ENCODE measurements at regions not wholly inside any gene's neighbourhood (a gene's known extent, or its start where the extent isn't known, plus 50 kb on each side); places are given as distances from the start of the nearest gene placed in this dataset.
"Not testable (repeated sequence)": the region's sequence is repeated elsewhere in the genome, so short reads cannot be mapped to it uniquely, and the experiment has no call there.

DNA sequence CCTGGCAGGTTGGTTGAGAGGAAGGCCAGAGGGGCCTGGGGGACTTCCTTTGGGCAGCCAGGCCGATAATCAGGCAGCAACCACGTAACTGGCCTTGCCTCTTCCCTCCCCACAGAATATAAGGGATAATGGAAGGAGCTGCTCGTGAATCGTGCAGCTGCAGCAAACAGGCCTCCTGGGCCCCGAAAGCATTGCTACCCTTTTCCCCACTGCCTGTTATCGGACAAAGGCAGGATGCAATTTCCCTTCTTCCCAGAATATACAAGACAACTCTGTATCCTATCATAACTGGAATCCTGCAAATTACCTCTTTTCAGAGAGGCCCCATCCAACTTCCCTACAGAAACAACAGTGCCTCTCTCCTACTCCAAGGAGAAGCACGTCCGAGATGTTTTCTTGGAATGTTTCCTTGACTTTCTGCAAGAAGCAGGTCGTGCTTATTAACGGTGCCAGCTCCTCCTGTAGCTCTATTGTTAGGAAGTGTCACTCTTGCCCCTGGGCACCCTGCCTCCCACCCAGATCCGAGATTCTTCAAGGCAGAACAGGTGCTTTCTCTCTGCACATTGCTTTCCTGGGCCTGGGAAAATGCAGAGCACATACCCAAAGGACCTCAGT is 106.0 kb upstream of the TIAM1 start:
- DNase-seq: no peak

DNA sequence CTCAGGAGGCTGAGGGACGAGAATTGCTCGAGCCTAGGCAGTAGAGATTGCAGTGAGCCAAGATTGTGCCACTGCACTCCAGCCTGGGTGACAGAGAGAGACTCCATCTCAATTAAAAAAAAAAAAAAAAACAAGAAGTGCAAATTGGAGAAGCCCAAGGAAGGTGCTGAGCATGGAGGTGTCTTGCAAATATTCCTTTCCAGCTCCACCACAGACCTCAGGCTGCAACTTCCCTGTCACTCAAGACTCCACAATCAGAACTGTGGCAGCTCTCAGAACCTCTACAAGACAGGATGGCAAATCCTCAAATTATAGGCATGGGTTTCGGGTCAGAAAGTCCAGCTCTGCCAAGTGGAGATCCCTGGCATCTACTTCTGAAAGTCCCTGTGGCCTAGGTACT is 104.4 kb upstream of the TIAM1 start:
- DNase-seq: no peak

DNA sequence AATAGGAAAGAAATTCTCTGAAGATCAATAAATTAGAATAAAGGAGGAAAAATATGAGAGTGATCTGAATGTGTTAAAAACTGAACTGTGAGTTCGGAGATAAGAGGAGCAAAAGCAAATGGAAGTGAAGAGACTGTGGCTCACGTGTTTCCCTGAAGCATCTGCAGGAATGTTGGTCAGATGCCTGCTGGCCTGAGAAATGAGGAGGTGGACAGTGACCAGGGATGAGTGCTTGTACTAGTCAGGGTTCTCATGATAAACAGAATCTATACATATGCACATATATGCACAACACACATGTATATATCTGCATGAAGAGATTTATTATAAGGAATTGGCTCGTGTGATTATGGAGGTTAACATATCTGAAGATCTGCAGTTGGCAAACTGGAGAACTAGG is 103.4 kb upstream of the TIAM1 start:
- peak; percentile 45 for DNase-seq

DNA sequence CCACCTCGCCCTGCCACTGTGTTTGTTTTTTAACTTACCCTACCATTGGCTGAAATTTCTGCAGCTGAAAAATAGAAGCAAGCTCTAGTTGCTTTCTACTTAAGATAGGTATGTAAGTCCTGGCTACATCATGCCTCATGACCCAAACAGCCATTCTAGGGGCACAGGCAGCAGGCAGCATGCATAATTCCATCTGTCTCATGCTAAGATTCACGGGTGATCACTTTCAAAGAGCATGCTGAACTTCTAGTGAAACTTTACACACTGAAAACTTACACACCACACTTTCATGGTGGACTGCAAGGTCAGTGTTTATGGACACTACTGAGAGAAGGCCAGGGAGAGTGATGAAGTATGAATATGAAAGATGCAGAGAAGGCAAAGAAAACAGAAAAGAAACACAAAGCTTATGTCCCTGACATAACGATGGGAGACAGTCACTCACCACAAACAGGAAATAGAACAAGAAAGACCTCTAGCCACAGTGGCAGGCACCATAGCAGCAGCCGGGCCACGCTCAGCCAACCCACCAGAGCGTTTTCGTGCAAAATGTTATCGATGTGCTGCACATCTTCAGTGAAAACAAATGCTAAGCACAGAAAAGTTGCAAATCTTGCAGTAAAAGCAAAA is 102.3 kb upstream of the TIAM1 start:
- DNase-seq: no peak

DNA sequence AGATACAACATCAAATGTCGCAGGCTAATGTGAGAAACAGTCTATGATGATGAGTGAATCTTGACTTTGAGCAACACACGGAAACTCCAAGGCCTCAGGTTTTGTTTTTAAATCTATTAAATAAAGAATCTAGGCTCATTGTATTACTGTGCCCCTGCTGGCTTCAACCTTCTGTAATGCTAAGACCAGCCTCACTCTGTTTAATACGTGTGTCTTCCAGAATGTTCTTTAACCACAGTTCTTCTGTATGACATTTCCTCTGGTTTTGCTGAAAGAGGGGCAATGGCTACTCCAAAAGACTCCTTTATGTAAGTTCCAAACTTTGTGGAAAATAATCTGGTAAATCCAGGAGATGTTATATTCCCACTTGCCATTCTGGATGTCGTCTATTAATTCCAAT is 101.1 kb upstream of the TIAM1 start:
- DNase-seq: no peak

DNA sequence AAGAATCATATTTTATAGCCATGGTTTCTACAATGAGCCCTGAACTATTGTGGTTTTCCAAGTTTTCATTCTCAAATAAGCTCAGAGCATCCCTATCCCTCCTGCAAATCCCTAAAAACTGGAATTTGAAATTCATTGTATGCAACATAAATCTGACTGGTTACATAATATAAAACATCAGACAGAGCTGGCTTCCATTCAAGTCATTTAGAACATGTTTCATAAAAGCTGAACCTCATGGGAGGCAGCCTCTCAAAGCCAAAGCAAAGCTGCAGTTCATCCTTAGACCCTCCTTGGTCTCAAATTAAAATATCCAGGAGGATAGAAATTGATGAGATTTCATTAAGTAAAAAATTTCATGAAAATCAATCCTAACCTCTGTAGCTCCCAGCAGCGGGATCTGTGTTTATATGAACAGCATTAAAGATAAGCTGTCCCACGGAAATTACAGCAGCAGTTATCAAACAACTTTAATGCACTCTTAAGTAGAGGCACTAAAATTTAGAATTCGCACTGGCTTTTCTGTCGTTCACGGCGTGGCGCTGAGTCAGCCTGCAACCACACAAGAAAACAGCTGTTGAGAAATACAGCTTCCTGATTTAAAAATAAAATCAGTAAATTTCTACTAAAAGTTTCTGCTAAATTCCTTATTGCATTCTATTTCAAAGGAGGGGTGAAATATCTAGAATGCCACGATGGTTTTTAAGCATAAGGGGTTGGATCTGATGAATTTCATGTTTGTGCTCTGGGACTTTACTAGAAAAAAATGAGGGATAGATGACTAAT is 99.9 kb upstream of the TIAM1 start:
- peak; percentile 33 for DNase-seq

DNA sequence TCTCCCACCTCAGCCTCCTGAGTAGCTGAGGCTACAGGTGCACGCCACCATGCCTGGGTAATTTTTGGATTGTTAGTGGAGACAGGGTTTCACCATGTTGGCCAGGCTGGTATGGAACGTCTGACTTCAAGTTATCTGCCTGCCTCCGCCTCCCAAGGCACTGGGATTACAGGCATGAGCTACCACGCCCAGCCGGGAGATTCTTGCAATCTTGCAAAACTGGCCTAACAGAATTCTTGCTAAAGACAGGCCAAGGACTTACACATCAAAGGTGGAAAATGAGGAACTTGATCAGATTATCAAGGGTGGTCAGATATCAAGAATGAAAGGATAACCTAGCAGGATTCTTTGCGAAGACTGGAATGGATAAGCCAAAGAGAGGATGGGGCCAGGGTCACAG is 98.3 kb upstream of the TIAM1 start:
- no peak for DNase-seq

DNA sequence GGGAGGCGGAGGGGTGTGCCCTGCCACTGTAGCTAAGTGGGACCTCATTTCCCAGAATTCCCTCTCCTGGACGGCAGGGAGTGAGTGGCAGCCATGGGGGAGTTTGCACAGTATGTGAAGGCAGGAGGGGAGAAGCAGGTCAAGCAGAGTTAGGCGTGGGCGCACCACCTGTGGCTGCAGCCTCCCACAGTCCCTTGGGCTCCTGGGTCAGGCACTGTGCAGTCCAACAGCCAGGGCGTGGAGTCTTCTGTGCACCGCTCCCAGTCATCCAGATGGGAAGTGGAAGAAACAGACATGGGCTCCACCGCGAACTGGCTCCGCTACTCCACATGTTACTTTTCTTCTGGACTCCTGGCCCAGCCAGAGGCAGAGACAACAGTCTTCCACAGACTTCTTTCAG is 85.4 kb upstream of the TIAM1 start:
- no peak for DNase-seq

DNA sequence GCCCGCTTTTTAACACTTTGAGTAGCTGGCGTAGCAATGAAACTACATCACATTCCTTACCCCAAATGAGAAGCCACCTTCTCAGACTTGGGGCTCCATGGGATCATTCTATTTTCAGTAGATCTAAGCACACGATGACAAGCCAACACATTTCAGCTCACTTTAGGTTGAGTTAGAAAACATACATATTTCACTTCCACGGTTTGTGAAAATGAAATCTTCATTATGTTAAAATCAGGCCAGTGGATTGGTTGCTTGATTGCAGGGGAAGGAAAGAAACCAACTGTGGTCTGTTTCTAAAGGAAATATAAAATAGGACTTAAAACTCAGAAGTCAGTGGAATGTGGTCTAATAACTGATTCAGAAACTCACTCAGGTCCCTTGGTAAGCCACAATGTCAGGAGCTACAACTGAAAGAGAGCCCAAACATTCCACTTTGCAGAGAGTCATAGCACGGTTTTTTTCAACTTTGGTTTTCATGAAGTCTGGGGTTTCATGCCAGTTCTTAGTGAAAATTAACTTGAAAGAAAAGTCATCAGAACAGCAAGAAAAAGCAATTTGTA is 82.3 kb upstream of the TIAM1 start:
- DNase-seq: peak; percentile 81

DNA sequence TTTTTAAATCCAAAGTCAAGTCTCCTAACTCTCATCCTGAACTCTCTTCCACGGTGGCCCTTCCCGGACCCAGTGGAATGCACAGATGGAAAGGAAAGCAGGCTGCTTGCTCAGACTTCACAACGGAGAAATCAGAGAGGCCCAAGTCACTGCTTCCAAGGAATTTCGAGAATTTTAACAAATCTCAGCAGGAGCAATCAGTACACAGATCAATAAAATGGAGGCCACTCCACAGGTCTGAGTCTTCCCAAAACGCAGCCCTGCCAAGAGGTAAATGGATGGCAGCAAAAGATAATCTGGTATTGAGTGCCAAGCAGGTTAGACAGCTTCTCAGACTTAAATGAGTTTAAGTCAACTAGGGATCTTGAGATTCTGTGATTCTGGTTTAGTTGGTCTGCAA is 81.1 kb upstream of the TIAM1 start:
- DNase-seq: peak; percentile 52

DNA sequence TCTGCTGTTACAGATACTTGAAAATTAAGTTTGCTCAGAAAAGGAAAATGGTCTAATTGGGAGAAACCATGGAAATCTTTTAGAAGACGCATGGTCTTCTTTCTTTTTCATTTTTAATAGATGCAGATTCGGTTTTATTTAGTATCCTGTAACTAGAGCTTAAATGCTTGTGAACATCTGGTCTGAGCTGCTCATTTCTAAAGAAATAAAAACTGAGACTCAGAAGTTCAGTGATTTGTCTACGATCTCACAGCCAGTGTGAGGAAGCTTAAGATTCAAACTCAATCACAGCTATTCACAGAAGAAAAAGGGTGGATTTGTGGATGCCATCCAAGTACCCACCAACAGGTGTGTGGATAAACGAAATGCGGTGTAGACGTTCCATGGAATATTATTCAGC is 80.0 kb upstream of the TIAM1 start:
- DNase-seq: no peak

DNA sequence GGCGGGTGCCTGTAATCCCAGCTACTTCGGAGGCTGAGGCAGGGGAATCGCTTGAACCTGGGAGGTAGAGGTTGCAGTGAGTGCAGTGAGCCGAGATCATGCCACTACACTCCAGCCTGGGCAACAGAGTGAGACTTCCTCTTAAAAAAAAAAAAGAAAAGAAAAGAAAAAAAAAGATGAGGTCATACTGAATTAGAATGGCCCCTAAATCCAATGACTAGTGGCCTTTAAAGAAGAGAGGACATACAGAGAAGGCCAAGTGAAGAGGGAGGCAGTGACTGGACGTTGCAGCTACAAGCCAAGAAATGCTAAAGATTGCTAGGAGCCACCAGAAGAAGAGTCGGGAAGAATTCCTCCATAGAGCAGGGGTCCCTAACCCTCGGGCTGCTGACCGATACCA is 76.9 kb upstream of the TIAM1 start:
- DNase-seq: no peak

DNA sequence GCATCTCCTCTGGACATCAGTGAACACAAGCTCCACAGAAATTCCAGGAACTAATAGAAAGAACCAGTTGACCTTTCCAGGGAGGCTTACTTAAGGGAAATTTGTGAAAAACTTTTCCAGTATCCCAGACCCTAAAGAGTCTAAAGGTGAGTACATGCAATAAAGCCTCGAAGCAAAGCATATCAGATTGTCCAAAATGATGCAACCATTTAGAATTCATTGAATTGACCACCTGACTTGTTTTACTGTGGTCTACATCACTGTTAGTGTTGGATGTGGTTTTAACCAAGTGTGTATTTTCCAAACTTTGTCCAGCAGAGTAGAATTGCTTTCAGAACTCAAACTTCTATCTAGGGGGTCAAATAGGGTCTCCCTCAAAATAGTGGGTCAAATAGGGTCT is 76.3 kb upstream of the TIAM1 start:
- DNase-seq: peak; percentile 47

DNA sequence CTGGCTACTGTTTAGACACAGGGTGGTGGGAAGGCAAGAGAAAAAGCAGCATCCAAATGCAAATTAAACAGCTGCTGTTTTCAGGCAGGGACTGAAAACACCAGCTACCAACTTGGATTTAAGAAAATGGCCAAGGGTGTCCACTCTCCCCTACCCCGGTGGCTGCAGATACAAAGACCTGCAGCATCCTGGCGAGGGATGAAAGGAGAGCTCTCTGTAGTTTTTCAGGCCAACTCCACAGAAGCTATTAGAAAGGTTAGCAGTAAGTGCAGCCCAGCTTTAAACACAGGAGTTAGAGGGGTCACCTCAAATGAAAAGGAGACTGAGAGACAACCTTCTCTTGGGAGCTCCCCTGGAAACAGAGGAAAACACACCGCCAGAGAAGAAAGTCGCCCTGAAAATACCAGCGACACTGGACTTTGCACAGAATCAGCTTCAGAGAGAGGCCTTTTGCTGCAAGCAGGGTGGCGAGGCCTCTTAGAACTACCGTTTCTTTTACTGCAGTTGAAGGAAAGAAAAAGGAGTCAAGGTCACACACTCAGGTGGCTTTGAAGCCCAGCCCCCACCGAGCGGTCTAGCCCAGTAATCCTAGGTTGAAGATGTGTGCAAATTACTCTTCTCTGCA is 74.4 kb upstream of the TIAM1 start:
- no peak for DNase-seq

DNA sequence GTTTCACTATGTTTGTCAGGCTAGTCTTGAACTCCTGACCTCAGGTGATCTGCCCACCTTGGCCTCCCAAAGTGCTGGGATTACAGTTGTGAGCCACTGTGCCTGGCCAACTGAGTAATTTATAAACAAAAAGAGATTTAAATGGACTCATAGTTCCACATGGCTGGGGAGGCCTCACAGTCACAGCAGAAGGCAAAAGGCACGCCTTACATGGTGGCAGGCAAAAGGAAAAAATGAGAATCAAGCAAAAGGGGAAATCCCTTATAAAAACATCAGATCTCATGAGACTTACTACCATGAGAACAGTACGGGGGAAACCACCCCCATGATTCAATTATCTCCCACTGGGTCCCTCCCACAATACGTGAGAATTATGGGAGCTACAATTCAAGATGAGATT is 73.2 kb upstream of the TIAM1 start:
- not testable (repeated sequence) for DNase-seq

DNA sequence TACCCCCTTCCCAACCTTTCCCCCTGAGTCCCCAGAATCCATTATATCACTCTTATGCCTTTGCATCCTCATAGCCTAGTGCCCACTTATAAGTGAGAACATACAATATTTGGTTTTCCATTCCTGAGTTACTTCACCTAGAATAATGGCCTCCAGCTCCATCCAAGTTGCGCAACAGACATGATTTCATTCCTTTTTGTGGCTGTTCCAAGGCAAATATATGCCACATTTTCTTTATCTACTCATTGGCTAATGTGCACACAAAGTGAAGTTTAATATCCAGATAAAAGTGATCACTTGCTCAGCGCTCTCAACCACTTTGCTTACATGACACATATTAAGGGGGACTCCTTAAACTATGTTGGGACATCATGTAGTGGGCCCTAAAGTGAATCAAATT is 72.4 kb upstream of the TIAM1 start:
- DNase-seq: peak; percentile 48

DNA sequence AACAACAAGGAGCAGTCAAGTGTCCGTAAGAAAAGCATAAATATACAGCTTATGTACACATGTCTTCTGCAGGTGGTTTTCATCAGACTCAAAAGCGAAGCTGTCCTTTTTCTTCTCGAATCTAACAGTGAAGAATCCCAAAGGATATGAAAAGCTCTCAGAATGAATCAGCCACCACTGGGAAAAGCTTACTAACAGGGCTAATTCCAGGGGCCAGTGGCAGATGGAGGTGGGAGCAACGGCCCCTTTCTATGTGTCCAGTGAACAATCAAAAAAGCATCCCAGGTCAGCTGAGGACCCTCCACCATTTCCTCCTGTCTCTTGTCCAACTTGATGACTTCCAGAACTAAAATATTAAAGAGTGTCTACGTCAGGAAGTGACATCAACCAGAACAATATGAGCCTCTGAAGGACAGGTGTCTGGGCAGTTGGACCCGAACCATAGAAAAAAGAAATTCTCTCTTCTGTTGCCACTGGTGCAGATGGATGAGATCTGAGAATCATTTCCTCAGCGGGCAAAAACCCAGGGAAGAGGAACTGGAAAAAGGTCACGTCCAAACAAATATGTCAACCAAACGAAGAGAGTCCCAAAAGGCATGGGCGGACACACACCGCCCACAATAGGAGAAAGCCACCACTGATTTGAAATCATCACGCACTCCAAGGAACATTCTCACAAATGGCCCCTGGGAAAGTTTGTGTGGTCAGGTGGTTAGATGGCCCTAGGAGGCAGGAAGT is 70.4 kb upstream of the TIAM1 start:
- DNase-seq: no peak

DNA sequence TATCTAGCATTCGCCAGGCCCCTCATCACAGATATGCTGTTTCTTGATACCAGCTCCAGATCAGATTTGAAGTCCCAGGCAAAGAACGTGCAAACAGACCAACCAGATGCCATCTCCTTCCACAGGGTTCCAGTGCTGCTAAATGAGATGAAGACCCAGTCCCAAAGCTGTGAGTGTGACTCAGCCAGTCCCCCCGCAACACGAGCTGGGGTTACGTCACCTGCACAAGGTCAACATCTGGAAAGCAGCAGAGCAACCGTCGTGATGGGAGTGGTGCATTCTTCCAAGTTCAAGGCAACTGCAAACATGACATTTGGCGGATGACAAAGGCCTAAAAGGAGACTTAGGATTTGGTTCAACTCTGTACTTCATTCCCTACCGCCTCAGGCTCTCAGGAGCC is 69.6 kb upstream of the TIAM1 start:
- no peak for DNase-seq

DNA sequence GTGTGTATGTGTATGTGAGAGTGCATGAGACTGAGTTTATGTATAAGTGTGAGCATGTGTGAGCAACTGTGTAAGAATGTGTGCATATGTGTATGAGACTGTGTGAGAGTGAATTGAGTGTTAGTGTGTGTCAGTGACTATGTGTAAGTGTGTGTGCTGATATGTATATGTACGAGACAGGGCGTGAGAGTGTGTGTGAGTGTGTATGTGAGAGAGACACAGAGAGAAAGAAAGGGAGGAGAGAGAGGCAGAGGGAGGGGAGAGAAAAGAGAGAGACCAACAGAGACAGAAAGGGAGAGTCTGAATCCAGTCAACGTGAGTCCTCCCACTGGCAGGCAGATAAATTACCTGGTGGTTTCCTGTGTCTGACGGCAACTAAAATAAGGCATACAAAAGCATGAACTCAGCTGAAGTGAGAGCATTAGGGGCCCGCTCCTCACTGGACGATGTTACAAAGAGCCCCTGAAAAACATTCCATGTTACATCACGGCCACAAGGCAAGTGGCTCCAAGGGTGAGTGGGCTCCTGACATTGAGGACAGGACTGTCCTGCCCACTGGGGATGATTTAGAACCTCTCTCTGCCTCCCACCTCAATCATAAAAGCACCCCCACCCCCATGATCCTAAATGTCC is 66.6 kb upstream of the TIAM1 start:
- DNase-seq: no peak

DNA sequence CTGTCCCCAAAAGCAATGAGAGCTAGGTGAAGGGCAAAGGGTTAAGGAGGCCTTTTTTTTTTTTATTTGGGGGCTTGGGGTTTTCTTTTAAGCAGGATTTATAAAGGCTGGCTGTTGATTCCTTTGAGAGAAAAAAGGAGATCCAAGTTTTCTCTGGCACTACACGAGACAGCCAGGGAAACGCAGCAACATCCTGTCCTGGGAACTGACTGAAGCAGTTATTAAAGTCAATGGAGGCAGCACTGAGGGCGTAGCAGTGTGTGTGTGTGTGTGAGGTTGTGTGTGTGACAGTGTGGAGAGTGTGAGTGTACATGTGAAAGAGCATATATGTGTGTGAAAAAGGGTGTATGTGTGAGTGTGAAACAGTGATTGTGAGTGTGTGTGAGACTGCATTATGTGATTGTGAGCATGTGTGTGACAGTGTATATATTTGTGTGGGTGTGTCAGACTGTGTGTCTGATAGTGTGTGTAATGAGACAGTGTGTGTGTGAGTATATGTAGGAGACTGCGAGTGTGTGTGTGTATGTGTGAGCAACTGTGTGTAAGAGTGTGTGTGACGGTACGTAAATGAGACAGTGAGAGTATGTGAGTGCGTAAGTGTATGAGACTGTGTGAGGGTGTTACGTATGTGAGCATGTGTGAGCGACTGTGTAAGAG is 65.9 kb upstream of the TIAM1 start:
- DNase-seq: no peak

DNA sequence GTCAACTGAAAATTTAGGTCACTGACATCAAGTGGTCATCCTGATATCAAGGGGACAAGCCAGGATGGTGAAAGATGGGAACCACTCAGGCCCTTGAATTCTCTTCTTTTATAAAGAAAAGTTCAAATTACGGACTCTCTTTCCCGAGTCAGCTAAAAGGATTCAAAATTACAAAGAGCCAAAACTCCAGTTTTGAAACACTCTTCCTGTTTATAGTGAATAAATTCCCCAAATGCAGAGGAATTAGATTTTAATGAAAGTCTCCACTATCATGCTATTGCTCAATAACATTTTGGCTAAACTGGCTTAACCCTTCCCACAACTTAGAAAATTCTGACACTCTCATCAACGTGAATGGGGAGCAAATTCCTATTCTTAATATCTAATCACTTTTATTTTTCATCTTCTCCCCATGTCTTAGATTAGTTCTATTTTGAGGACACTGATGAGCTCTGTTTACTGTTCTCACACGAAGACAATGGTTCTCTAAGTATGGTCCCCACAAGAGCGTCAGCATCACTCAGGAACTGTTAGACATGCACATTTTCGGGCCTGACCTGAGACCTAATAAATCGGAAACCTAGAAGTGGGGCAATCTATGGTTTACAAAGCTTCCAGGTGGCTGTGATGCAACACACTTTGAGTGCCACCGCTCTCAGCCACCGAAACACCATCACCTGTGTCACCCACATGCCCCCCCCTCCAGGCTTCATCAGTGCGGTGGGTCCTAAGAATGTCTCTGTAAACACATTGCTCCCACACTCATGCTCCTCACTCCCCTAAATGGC is 64.4 kb upstream of the TIAM1 start:
- no peak for DNase-seq
